Neural progenitor cell (in vitro differentiated cells): ENCODE measurements at regions not wholly inside any gene's neighbourhood (a gene's known extent, or its start where the extent isn't known, plus 50 kb on each side); places are given as distances from the start of the nearest gene placed in this dataset.
"Not testable (repeated sequence)": the region's sequence is repeated elsewhere in the genome, so short reads cannot be mapped to it uniquely, and the experiment has no call there.

ENCODE experiments used
- DNase-seq: peaks from one replicate; pipeline ENCODE4 v3.0.0-alpha.2; 2016; ENCODE audit warnings: low spot score
- H2AFZ ChIP-seq: fragments of 200-600 bp; sonication (generic); replicated peaks from 2 replicates; pipeline ENCODE4 v1.6.1; 2016; ENCODE audit warnings: antibody characterized with exemption
- H3F3A ChIP-seq: fragments of 200-600 bp; sonication (generic); 2 replicates; pipeline ENCODE4 v1.6.1; 2016; ENCODE audit warnings: antibody characterized with exemption, low read depth
- H3K27ac ChIP-seq: fragments of 200-600 bp; sonication (generic); 2 replicates; pipeline ENCODE4 v1.5.1; 2016; ENCODE audit warnings: mild to moderate bottlenecking
- H3K27me3 ChIP-seq: fragments of 200-600 bp; sonication (generic); 2 replicates; pipeline ENCODE4 v1.6.1; 2016; ENCODE audit warnings: mild to moderate bottlenecking, moderate library complexity
- H3K36me3 ChIP-seq: fragments of 200-600 bp; sonication (generic); 2 replicates; pipeline ENCODE4 v1.5.1; 2016
- H3K4me1 ChIP-seq: fragments of 200-600 bp; sonication (generic); 2 replicates; pipeline ENCODE4 v1.6.1; 2016; ENCODE audit warnings: mixed run types
- H3K4me2 ChIP-seq: fragments of 200-600 bp; sonication (generic); 2 replicates; pipeline ENCODE4 v1.6.1; 2016
- H3K4me3 ChIP-seq: fragments of 200-600 bp; sonication (generic); 2 replicates; pipeline ENCODE4 v1.5.1; 2016
- H3K79me2 ChIP-seq: fragments of 200-600 bp; sonication (generic); 2 replicates; pipeline ENCODE4 v1.6.1; 2016; ENCODE audit warnings: low read depth
- H3K9ac ChIP-seq: fragments of 200-600 bp; sonication (generic); 2 replicates; pipeline ENCODE4 v1.6.1; 2016
- H3K9me3 ChIP-seq: fragments of 200-600 bp; sonication (generic); 2 replicates; pipeline ENCODE4 v1.5.1; 2016; ENCODE audit warnings: low read depth
- H4K20me1 ChIP-seq: fragments of 200-600 bp; sonication (generic); 2 replicates; pipeline ENCODE4 v1.6.1; 2016; ENCODE audit warnings: low read depth
- H3K27ac Mint-ChIP-seq: 3 replicates; pipeline ENCODE4 v1.8.0; 2021; ENCODE audit warnings: mixed read lengths
- H3K27me3 Mint-ChIP-seq: 2 replicates; pipeline ENCODE4 v1.8.0; 2022; ENCODE audit warnings: low read depth, mild to moderate bottlenecking, inconsistent platforms, moderate library complexity, mixed read lengths; ENCODE audit not compliant: insufficient read depth
- H3K36me3 Mint-ChIP-seq: 3 replicates; pipeline ENCODE4 v1.8.0; 2021; ENCODE audit warnings: mixed read lengths
- H3K4me1 Mint-ChIP-seq: 3 replicates; pipeline ENCODE4 v1.8.0; 2021; ENCODE audit warnings: mixed read lengths
- H3K4me3 Mint-ChIP-seq: 3 replicates; pipeline ENCODE4 v1.8.0; 2021; ENCODE audit warnings: mild to moderate bottlenecking, moderate library complexity, mixed read lengths
- H3K9me3 Mint-ChIP-seq: 3 replicates; pipeline ENCODE4 v1.8.0; 2020; ENCODE audit warnings: mixed read lengths
- EZH2 ChIP-seq: fragments of 200-600 bp; sonication (generic); IDR thresholded peaks from 2 replicates; pipeline ENCODE4 v1.6.1; 2017; ENCODE audit warnings: antibody characterized with exemption, mild to moderate bottlenecking, moderate library complexity
- EZH2phosphoT487 ChIP-seq: fragments of 200-600 bp; sonication (generic); IDR thresholded peaks from 2 replicates; pipeline ENCODE4 v1.6.1; 2017; ENCODE audit warnings: antibody characterized with exemption
- TF ChIP-seq, protein P1 (sequence below): fragments of 200-600 bp; sonication (generic); IDR thresholded peaks from 2 replicates; pipeline ENCODE4 v1.5.1; 2017; ENCODE audit warnings: antibody characterized with exemption, mild to moderate bottlenecking

DNA sequence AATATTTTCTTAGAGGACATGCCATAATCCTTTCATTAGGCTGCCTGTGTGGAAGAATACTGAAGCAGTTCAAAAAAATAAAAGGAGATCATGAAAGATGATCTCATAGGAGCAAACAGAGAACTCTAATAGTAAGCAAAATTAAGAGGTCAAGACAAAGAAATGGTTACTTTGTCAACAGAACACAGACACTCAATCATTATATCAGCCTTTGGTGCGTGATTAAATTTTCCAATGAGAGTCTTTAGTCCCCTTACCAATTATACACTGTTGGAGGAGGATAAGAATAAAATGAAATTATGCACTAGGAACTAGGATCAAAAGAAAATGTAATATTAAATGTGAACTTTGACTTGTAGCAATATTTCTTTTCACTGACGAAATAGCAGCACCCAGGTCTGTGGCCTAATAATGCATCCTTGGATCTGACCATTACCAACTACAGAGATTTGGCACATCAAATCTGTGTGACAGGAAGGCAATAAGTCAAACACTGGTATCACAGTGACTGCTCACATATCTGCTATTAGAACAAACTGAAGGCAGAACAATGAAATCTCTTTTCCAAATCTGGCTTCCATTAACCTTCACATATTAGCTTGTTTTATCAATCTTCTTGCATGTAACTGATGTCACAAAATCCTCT lies 1812.9 kb downstream of the PLA2G4A start:
- Histone ChIP-seq H4K20me1 (no peaks in the 10 kb centered on the region), H3K9me3 (no peaks in the 10 kb centered on the region), H3K4me3 (no peak overlapping the region), H2AFZ (no peak overlapping the region), H3K9ac (no peak overlapping the region), H3K27me3 (no peaks in the 10 kb centered on the region), H3K79me2 (no peaks in the 10 kb centered on the region), H3K27ac (no peak overlapping the region), H3K36me3 (no peaks in the 10 kb centered on the region), H3K4me2 (no peak overlapping the region), H3K4me1 (no peaks in the 10 kb centered on the region), H3F3A (no peaks in the 10 kb centered on the region)
- H3K4me3 Mint-ChIP-seq, result no peak overlapping the region
- TF ChIP-seq EZH2 (no peak), EZH2phosphoT487 (no peak)
- TF ChIP-seq, protein P1, sequence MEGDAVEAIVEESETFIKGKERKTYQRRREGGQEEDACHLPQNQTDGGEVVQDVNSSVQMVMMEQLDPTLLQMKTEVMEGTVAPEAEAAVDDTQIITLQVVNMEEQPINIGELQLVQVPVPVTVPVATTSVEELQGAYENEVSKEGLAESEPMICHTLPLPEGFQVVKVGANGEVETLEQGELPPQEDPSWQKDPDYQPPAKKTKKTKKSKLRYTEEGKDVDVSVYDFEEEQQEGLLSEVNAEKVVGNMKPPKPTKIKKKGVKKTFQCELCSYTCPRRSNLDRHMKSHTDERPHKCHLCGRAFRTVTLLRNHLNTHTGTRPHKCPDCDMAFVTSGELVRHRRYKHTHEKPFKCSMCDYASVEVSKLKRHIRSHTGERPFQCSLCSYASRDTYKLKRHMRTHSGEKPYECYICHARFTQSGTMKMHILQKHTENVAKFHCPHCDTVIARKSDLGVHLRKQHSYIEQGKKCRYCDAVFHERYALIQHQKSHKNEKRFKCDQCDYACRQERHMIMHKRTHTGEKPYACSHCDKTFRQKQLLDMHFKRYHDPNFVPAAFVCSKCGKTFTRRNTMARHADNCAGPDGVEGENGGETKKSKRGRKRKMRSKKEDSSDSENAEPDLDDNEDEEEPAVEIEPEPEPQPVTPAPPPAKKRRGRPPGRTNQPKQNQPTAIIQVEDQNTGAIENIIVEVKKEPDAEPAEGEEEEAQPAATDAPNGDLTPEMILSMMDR, result no peak
- no peak overlapping the region for H3K27ac Mint-ChIP-seq
- no peaks in the 10 kb centered on the region for H3K4me1 Mint-ChIP-seq
- H3K9me3 Mint-ChIP-seq, result no peaks in the 10 kb centered on the region
- H3K27me3 Mint-ChIP-seq, result peaks cover 10% of the 10 kb centered on the region
- no peak for DNase-seq
- H3K36me3 Mint-ChIP-seq, result no peaks in the 10 kb centered on the region

DNA sequence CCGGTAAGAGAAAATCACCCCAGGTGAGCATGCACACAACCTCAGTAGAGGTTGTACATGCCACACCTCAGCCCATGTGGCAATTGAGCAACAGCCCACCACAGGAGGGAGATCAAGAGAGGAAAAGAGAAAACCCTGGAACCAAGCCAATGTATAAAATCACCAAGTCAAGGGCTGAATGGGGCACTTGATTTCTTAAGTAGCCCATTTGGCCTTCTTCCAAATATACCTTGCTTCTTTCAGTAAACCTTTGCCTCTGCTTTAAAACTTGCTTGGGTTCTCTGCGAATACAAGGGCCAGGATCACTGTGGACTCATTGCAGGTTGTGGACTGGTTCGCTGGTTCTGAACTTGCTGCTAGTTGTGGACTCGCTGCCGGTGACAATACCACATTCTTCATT lies 1814.0 kb downstream of the PLA2G4A start:
- no peak overlapping the region for H2AFZ ChIP-seq
- H3K4me3 Mint-ChIP-seq, result no peak overlapping the region
- TF ChIP-seq, protein P1, result no peak
- TF ChIP-seq EZH2phosphoT487 (no peak), EZH2 (no peak)

DNA sequence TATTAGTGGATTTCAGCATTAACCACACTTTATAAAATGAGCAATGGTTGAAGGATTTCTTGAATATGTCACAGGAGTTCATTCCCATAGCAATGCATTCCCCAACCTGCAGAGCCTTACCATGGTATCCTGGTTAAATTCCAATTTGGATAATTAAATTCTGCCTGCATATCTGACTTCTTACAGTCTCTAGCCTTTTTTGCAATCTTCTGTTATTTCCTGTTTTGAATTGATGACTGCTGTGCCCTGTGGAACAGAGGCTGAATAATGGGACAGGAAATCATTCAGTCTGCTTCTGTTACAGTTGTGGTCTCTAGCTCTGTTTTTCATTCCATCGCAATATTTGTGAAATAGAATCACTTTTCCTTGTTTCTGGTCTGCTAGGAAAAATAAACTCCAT lies 1823.9 kb downstream of the PLA2G4A start:
- Histone ChIP-seq H3K9ac (no peak overlapping the region), H3K79me2 (no peaks in the 10 kb centered on the region), H3K27ac (no peak overlapping the region), H3K27me3 (no peaks in the 10 kb centered on the region), H4K20me1 (no peaks in the 10 kb centered on the region), H3K4me1 (no peaks in the 10 kb centered on the region), H3K36me3 (no peaks in the 10 kb centered on the region), H3K4me3 (no peak overlapping the region), H3K4me2 (no peak overlapping the region), H3F3A (no peaks in the 10 kb centered on the region), H2AFZ (peak overlapping the region; percentile 2), H3K9me3 (no peaks in the 10 kb centered on the region)
- H3K4me1 Mint-ChIP-seq, result no peaks in the 10 kb centered on the region
- DNase-seq, result no peak
- H3K27ac Mint-ChIP-seq, result no peak overlapping the region
- no peak overlapping the region for H3K4me3 Mint-ChIP-seq
- no peaks in the 10 kb centered on the region for H3K9me3 Mint-ChIP-seq
- H3K27me3 Mint-ChIP-seq, result no peaks in the 10 kb centered on the region
- no peaks in the 10 kb centered on the region for H3K36me3 Mint-ChIP-seq
- TF ChIP-seq EZH2phosphoT487, result no peak
- TF ChIP-seq, protein P1, result no peak

More for the DNA sequence above, 1814.0 kb downstream of the PLA2G4A start:
- H3K36me3 ChIP-seq, result no peaks in the 10 kb centered on the region
- H3K9me3 Mint-ChIP-seq, result no peaks in the 10 kb centered on the region
- no peak overlapping the region for H3K27ac Mint-ChIP-seq
- no peak overlapping the region for H3K4me2 ChIP-seq
- H3K36me3 Mint-ChIP-seq, result no peaks in the 10 kb centered on the region
- DNase-seq, result no peak
- no peaks in the 10 kb centered on the region for H3K9me3 ChIP-seq
- no peaks in the 10 kb centered on the region for H3K27me3 ChIP-seq
- H3K4me1 ChIP-seq, result no peaks in the 10 kb centered on the region
- no peak overlapping the region for H3K9ac ChIP-seq
- H3F3A ChIP-seq, result no peaks in the 10 kb centered on the region
- H3K4me3 ChIP-seq, result no peak overlapping the region
- H3K4me1 Mint-ChIP-seq, result no peaks in the 10 kb centered on the region
- no peaks in the 10 kb centered on the region for H4K20me1 ChIP-seq
- no peaks in the 10 kb centered on the region for H3K79me2 ChIP-seq
- H3K27ac ChIP-seq, result no peak overlapping the region
- peaks cover 10% of the 10 kb centered on the region for H3K27me3 Mint-ChIP-seq

DNA sequence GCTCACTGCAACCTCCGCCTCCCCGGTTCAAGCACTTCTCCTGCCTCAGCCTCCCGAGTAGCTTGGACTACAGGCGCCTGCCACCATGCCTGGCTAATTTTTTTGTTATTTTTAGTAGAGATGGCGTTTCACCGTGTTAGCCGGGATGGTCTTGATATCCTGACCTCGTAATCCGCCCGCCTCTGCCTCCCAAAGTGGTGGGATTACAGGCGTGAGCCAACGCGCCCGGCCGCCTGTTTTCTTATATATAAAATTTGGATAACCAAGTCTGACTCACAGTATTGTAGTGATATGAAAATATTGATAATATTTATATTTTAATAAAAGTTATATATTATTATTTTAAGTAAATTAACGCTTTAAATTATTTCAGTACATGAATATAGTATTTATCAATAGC lies 1821.7 kb downstream of the BRINP3 start:
- H3K9me3 Mint-ChIP-seq, H3K4me3 ChIP-seq, H3K27ac ChIP-seq, H3F3A ChIP-seq, H3K36me3 ChIP-seq, DNase-seq, H3K79me2 ChIP-seq, H3K27me3 Mint-ChIP-seq, H4K20me1 ChIP-seq, H3K9ac ChIP-seq, H3K4me3 Mint-ChIP-seq, H3K4me1 ChIP-seq, H3K36me3 Mint-ChIP-seq, H3K9me3 ChIP-seq, H3K4me2 ChIP-seq, H3K4me1 Mint-ChIP-seq, H3K27me3 ChIP-seq, H2AFZ ChIP-seq, H3K27ac Mint-ChIP-seq: not testable (repeated sequence)
